ENCODE measurements at regions not wholly inside any gene's neighbourhood (a gene's known extent, or its start where the extent isn't known, plus 50 kb on each side); places are given as distances from the start of the nearest gene placed in this dataset.

DNA sequence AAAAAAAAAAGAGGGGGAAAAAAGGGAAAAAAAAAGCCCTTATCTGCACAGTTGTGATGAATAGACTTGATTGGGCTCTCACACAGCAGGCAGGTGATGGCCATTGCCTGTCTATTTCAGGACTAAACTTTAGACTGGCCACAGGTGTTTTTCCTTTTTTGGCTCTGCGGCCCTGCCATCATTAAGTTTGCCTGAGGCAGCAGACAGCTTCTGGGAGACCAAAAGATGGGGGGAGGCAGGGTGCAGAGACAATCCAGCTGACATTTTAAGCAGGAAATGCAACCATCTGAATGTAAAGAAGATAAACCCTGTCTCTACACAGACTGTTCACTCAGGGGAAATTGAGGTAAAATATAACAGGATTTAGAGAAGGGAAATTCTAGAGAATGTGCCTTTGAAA, 295.0 kb upstream of the KCNH8 start:
- TF ChIP-seq CTCF (IDR thresholded peaks at IDR 0.05 in 2 of 3, conservative IDR thresholded peaks at IDR 0.05 in 1 of 3; ENCODE audit: insufficient read depth in 2 of 3, low read depth in 1 of 3, low read length in 3 of 3) (no peak), SOX6 (IDR thresholded peaks at IDR 0.05) (no peak), ZNF655 (CRISPR knock-in tag; IDR thresholded peaks at IDR 0.05) (no peak), ATF7 (IDR thresholded peaks at IDR 0.05) (no peak)

Measured in K562 (cell line).